ENCODE measurements at regions not wholly inside any gene's neighbourhood (a gene's known extent, or its start where the extent isn't known, plus 50 kb on each side); places are given as distances from the start of the nearest gene placed in this dataset.

DNA sequence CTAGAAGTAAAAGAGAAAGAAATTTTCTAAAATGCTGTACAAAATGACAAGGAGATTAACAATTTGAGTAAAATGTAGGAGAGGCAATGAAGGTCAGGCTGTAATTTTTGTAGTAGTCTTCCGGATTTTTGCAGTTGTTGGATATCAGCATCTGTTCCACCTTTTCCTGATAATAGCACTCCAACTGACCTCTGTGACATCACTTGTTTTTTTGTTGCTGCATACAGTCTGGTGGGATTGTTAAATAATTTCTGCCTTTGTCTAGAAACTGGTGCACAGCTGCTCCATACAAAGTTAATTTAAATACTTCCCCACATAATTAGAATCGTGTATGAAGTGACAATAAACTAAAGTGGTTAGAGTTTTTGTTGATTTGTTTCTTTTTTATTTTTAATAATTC, 731.4 kb downstream of the PLOD2 start:
- H3K27me3 ChIP-seq (ENCODE audit: control insufficient read depth in 1 of 2, insufficient read depth in 1 of 2, low read length in 2 of 2), result no peaks in the 10 kb centered on the region
- no peak for DNase-seq
- H2BK15ac ChIP-seq (ENCODE audit: low read depth, poor library complexity, severe bottlenecking), result no peak overlapping the region
- no peak overlapping the region for H3K27ac ChIP-seq (ENCODE audit: low read length, poor library complexity, severe bottlenecking)
- H2BK120ac ChIP-seq (ENCODE audit: low read depth, low read length), result no peak overlapping the region
- H3K14ac ChIP-seq (ENCODE audit: low read length in 2 of 2), result no peak overlapping the region
- no peak overlapping the region for H3K4me2 ChIP-seq (ENCODE audit: low read length, poor library complexity, severe bottlenecking)
- no peak overlapping the region for H2AK5ac ChIP-seq (ENCODE audit: low read length, severe bottlenecking)
- H3K23ac ChIP-seq (ENCODE audit: low read length in 2 of 2), result no peak overlapping the region
- no peak overlapping the region for H2BK12ac ChIP-seq (ENCODE audit: low read length in 2 of 2)
- no peaks in the 10 kb centered on the region for H3K36me3 ChIP-seq (ENCODE audit: control insufficient read depth in 1 of 2, insufficient read depth in 2 of 2, low read depth in 1 of 2, low read length in 2 of 2)
- no peak overlapping the region for H4K8ac ChIP-seq (ENCODE audit: low read length)
- no peaks in the 10 kb centered on the region for H3K79me1 ChIP-seq (replicated peaks; ENCODE audit: low read length, poor library complexity, severe bottlenecking)
- no peaks in the 10 kb centered on the region for H3K9me3 ChIP-seq (ENCODE audit: control insufficient read depth, low read length)
- H3K4me1 ChIP-seq (ENCODE audit: control insufficient read depth, insufficient read depth, low read depth, low read length), result no peaks in the 10 kb centered on the region
- H2AFZ ChIP-seq (ENCODE audit: low read depth, low read length), result no peak overlapping the region
- H3K4ac ChIP-seq (ENCODE audit: low read depth in 1 of 2, low read length in 2 of 2), result no peak overlapping the region
- 88% methylated on average over 1 of the region's 2 CpGs for WGBS
- H3K18ac ChIP-seq (ENCODE audit: low read depth in 1 of 2, low read length in 2 of 2), result no peak overlapping the region
- no peak overlapping the region for H2BK5ac ChIP-seq (ENCODE audit: low read depth, low read length, poor library complexity, severe bottlenecking)
- no peak overlapping the region for H3K9ac ChIP-seq (ENCODE audit: low read length)
- no peak overlapping the region for H3K4me3 ChIP-seq (ENCODE audit: insufficient read depth in 1 of 2, low read depth in 1 of 2, low read length in 2 of 2)
- no peak overlapping the region for H4K91ac ChIP-seq (ENCODE audit: low read length)

DNA sequence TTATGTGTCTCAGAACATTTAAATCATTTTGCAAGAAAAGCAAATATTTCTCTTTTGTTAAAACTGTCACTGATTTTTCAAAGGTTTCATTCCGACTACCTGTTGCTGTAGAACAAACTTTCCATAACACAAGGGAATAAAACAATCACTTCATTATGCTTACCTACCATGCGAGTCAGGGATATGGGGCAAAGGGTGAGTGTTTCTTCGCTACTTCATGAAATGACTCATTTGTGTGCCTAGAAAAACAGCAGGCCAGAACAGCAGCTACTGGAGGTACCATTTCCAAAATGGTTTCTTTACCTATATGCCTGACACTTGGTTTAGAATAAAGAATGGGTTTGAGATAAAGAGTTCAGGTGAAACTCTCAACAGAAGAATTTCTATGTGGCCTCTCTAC, 712.5 kb downstream of the PLOD2 start:
- H3K4me2 ChIP-seq (ENCODE audit: low read length, poor library complexity, severe bottlenecking), result no peak overlapping the region
- no peak overlapping the region for H2AFZ ChIP-seq (ENCODE audit: low read depth, low read length)
- no peak for DNase-seq
- no peak overlapping the region for H2AK5ac ChIP-seq (ENCODE audit: low read length, severe bottlenecking)
- H3K4me1 ChIP-seq (ENCODE audit: control insufficient read depth, insufficient read depth, low read depth, low read length), result no peaks in the 10 kb centered on the region
- no peaks in the 10 kb centered on the region for H3K79me1 ChIP-seq (replicated peaks; ENCODE audit: low read length, poor library complexity, severe bottlenecking)
- no peak overlapping the region for H3K4me3 ChIP-seq (ENCODE audit: insufficient read depth in 1 of 2, low read depth in 1 of 2, low read length in 2 of 2)
- no peak overlapping the region for H3K23ac ChIP-seq (ENCODE audit: low read length in 2 of 2)
- H3K14ac ChIP-seq (ENCODE audit: low read length in 2 of 2), result no peak overlapping the region
- H3K27ac ChIP-seq (ENCODE audit: low read length, poor library complexity, severe bottlenecking), result no peak overlapping the region
- H3K9me3 ChIP-seq (ENCODE audit: control insufficient read depth, low read length), result no peaks in the 10 kb centered on the region
- no peak overlapping the region for H2BK12ac ChIP-seq (ENCODE audit: low read length in 2 of 2)
- 89% methylated on average over 3 of the region's 3 CpGs for WGBS
- H4K8ac ChIP-seq (ENCODE audit: low read length), result no peak overlapping the region
- H4K91ac ChIP-seq (ENCODE audit: low read length), result no peak overlapping the region
- H2BK15ac ChIP-seq (ENCODE audit: low read depth, poor library complexity, severe bottlenecking), result no peak overlapping the region
- H2BK5ac ChIP-seq (ENCODE audit: low read depth, low read length, poor library complexity, severe bottlenecking), result no peak overlapping the region
- no peaks in the 10 kb centered on the region for H3K27me3 ChIP-seq (ENCODE audit: control insufficient read depth in 1 of 2, insufficient read depth in 1 of 2, low read length in 2 of 2)
- H3K4ac ChIP-seq (ENCODE audit: low read depth in 1 of 2, low read length in 2 of 2), result no peak overlapping the region
- no peak overlapping the region for H2BK120ac ChIP-seq (ENCODE audit: low read depth, low read length)
- H3K9ac ChIP-seq (ENCODE audit: low read length), result no peak overlapping the region
- no peaks in the 10 kb centered on the region for H3K36me3 ChIP-seq (ENCODE audit: control insufficient read depth in 1 of 2, insufficient read depth in 2 of 2, low read depth in 1 of 2, low read length in 2 of 2)
- no peak overlapping the region for H3K18ac ChIP-seq (ENCODE audit: low read depth in 1 of 2, low read length in 2 of 2)

DNA sequence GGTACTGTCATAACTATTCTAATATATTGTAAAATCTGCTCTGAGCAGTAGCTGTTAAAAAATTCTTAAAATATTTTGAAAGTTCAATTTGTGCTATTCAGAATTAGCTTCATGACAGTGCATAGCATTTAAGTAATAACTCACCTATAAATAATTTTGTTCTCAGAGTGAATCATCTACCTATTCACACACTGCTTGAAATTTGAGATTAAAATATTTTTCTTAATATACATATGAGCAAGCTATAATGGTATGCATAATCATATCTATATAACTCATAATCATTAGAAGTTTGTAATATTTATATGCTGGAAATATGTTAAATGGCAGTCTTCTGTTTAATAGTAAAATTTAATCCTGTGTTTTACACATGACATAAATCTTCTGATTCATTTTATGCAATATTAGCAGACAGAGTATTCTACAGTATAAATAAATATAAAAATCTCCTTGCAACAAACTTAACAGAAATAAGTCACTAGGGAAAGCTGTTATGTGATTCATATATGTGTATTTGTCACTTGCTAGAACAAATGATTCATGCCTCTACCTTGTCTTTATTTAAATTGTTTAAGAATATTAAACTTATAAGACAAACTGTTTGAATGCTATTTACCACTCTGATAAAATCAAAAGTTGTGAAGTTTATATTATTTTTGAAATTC, 710.8 kb downstream of the PLOD2 start:
- H2BK5ac ChIP-seq (ENCODE audit: low read depth, low read length, poor library complexity, severe bottlenecking), result no peak overlapping the region

GRCh38 chr3:145457825-145458552, 703.0 kb downstream of the PLOD2 start:
- Histone ChIP-seq H3K79me1 (replicated peaks; ENCODE audit: low read length, poor library complexity, severe bottlenecking) (no peaks in the 10 kb centered on the region), H2BK15ac (ENCODE audit: low read depth, poor library complexity, severe bottlenecking) (no peak overlapping the region), H3K14ac (ENCODE audit: low read length in 2 of 2) (no peak overlapping the region), H4K91ac (ENCODE audit: low read length) (no peak overlapping the region), H2AK5ac (ENCODE audit: low read length, severe bottlenecking) (no peak overlapping the region), H3K27ac (ENCODE audit: low read length, poor library complexity, severe bottlenecking) (no peak overlapping the region), H3K27me3 (ENCODE audit: control insufficient read depth in 1 of 2, insufficient read depth in 1 of 2, low read length in 2 of 2) (no peaks in the 10 kb centered on the region), H3K4me1 (ENCODE audit: control insufficient read depth, insufficient read depth, low read depth, low read length) (no peaks in the 10 kb centered on the region), H3K23ac (ENCODE audit: low read length in 2 of 2) (no peak overlapping the region), H2BK5ac (ENCODE audit: low read depth, low read length, poor library complexity, severe bottlenecking) (no peak overlapping the region), H3K4me3 (ENCODE audit: insufficient read depth in 1 of 2, low read depth in 1 of 2, low read length in 2 of 2) (no peak overlapping the region), H2BK12ac (ENCODE audit: low read length in 2 of 2) (no peak overlapping the region), H4K8ac (ENCODE audit: low read length) (no peak overlapping the region), H2BK120ac (ENCODE audit: low read depth, low read length) (no peak overlapping the region), H3K36me3 (ENCODE audit: control insufficient read depth in 1 of 2, insufficient read depth in 2 of 2, low read depth in 1 of 2, low read length in 2 of 2) (no peaks in the 10 kb centered on the region), H3K9ac (ENCODE audit: low read length) (no peak overlapping the region), H3K4ac (ENCODE audit: low read depth in 1 of 2, low read length in 2 of 2) (no peak overlapping the region), H3K4me2 (ENCODE audit: low read length, poor library complexity, severe bottlenecking) (no peak overlapping the region), H2AFZ (ENCODE audit: low read depth, low read length) (no peak overlapping the region), H3K9me3 (ENCODE audit: control insufficient read depth, low read length) (no peaks in the 10 kb centered on the region), H3K18ac (ENCODE audit: low read depth in 1 of 2, low read length in 2 of 2) (no peak overlapping the region)
- peak; percentile 21 for DNase-seq
- WGBS, result 10% methylated on average over 1 of the region's 6 CpGs

More for the DNA sequence above, 710.8 kb downstream of the PLOD2 start:
- H3K9ac ChIP-seq (ENCODE audit: low read length), result no peak overlapping the region
- H3K23ac ChIP-seq (ENCODE audit: low read length in 2 of 2), result no peak overlapping the region
- no peak overlapping the region for H2AK5ac ChIP-seq (ENCODE audit: low read length, severe bottlenecking)
- H3K4ac ChIP-seq (ENCODE audit: low read depth in 1 of 2, low read length in 2 of 2), result no peak overlapping the region
- H3K27me3 ChIP-seq (ENCODE audit: control insufficient read depth in 1 of 2, insufficient read depth in 1 of 2, low read length in 2 of 2), result no peaks in the 10 kb centered on the region
- H3K4me3 ChIP-seq (ENCODE audit: insufficient read depth in 1 of 2, low read depth in 1 of 2, low read length in 2 of 2), result no peak overlapping the region
- H3K27ac ChIP-seq (ENCODE audit: low read length, poor library complexity, severe bottlenecking), result no peak overlapping the region
- no peaks in the 10 kb centered on the region for H3K9me3 ChIP-seq (ENCODE audit: control insufficient read depth, low read length)
- no peak overlapping the region for H2AFZ ChIP-seq (ENCODE audit: low read depth, low read length)
- H3K36me3 ChIP-seq (ENCODE audit: control insufficient read depth in 1 of 2, insufficient read depth in 2 of 2, low read depth in 1 of 2, low read length in 2 of 2), result no peaks in the 10 kb centered on the region
- no peak for DNase-seq
- H4K91ac ChIP-seq (ENCODE audit: low read length), result no peak overlapping the region
- H2BK15ac ChIP-seq (ENCODE audit: low read depth, poor library complexity, severe bottlenecking), result no peak overlapping the region
- H3K4me1 ChIP-seq (ENCODE audit: control insufficient read depth, insufficient read depth, low read depth, low read length), result no peaks in the 10 kb centered on the region
- H3K14ac ChIP-seq (ENCODE audit: low read length in 2 of 2), result no peak overlapping the region
- H3K18ac ChIP-seq (ENCODE audit: low read depth in 1 of 2, low read length in 2 of 2), result no peak overlapping the region
- H3K79me1 ChIP-seq (replicated peaks; ENCODE audit: low read length, poor library complexity, severe bottlenecking), result no peaks in the 10 kb centered on the region
- no peak overlapping the region for H3K4me2 ChIP-seq (ENCODE audit: low read length, poor library complexity, severe bottlenecking)
- no peak overlapping the region for H2BK120ac ChIP-seq (ENCODE audit: low read depth, low read length)
- no peak overlapping the region for H2BK12ac ChIP-seq (ENCODE audit: low read length in 2 of 2)
- H4K8ac ChIP-seq (ENCODE audit: low read length), result no peak overlapping the region
